Endothelial cell of umbilical vein (primary cell): ENCODE measurements at regions not wholly inside any gene's neighbourhood (a gene's known extent, or its start where the extent isn't known, plus 50 kb on each side); places are given as distances from the start of the nearest gene placed in this dataset.

ENCODE experiments used
- CTCF ChIP-seq, 2 donors: IDR thresholded peaks; 1 replicate in 1 of 2; 2 replicates in 1 of 2; pipeline ENCODE4 v1.5.1; 2011; ENCODE audit warnings: low read length in 2 of 2, mild to moderate bottlenecking in 2 of 2, moderate library complexity in 2 of 2, control low read depth in 1 of 2, inconsistent platforms in 1 of 2, low read depth in 1 of 2; ENCODE audit not compliant: insufficient read depth in 1 of 2; ENCODE audit errors: extremely low read depth in 1 of 2
- GATA2 ChIP-seq: IDR thresholded peaks from 2 replicates; pipeline ENCODE4 v1.7.0; 2011; ENCODE audit warnings: low read depth, mild to moderate bottlenecking, moderate library complexity, mixed read lengths, low read length; ENCODE audit not compliant: insufficient read length, insufficient read depth
- JUN ChIP-seq: IDR thresholded peaks from 2 replicates; pipeline ENCODE4 v1.6.1; 2011; ENCODE audit warnings: borderline replicate concordance, low read depth; ENCODE audit not compliant: insufficient read length, insufficient read depth
- POLR2A ChIP-seq: IDR thresholded peaks from 2 replicates; pipeline ENCODE4 v1.6.1; 2012; ENCODE audit warnings: low read depth, mild to moderate bottlenecking, control low read depth, low read length

GRCh38 chr3:86788371-86788770 is 202.6 kb downstream of the VGLL3 start:
- no peak for TF ChIP-seq CTCF (IDR thresholded peaks at IDR 0.05; ENCODE audit: extremely low read depth in 1 of 2, insufficient read depth in 1 of 2, low read depth in 1 of 2, low read length in 2 of 2)
- TF ChIP-seq POLR2A = no peak
- TF ChIP-seq JUN = no peak
- no peak for TF ChIP-seq GATA2
